HCT116 (cell line): ENCODE measurements at regions not wholly inside any gene's neighbourhood (a gene's known extent, or its start where the extent isn't known, plus 50 kb on each side); places are given as distances from the start of the nearest gene placed in this dataset.

ENCODE experiments used
- ATAC-seq: fragments of 200-7000 bp; cut with Tn5 transposase; 2 replicates; pipeline ENCODE4 v1.9.1; 2020; ENCODE audit warnings: mild to moderate bottlenecking, moderate library complexity
- BruUV-seq: library from RNA; stranded (reverse); fragments of 400-500 nt; replicated peaks from 2 replicates; lab custom pipeline; 2021; lab: Mats Ljungman, UMichigan
- CTCF ChIA-PET: fragments of 300-600 bp; sonication (Branson Sonifier 250); formaldehyde crosslinking; loops from one replicate; lab custom pipeline; 2021; ENCODE audit warnings: antibody characterized with exemption; lab: Charles Lee
- POLR2A ChIA-PET: fragments of 300-600, 350-600 bp; sonication (Branson Sonifier 250); formaldehyde crosslinking; loops from one replicate; lab custom pipeline; 2021; ENCODE audit warnings: antibody characterized with exemption; lab: Charles Lee
- RAD21 ChIA-PET, 2 experiments: fragments of 300-600 bp; sonication (Branson Sonifier 250); formaldehyde crosslinking; loops; one replicate each; lab custom pipeline; 2023; ENCODE audit warnings: low total read pairs in 2 of 2; ENCODE audit not compliant: uncharacterized antibody in 2 of 2, unreplicated experiment in 2 of 2, low non-redundant PET in 1 of 2; lab: Charles Lee
- DNase-seq: peaks from one replicate; pipeline ENCODE4 v3.0.0-alpha.2; 2010; ENCODE audit warnings: low read depth, low spot score
- H2AFZ ChIP-seq: fragments of 200-600 bp; shearing (Covaris generic), sonication (generic); 2 replicates; pipeline ENCODE4 v1.6.1; 2017; ENCODE audit warnings: low read depth, mixed run types, mixed read lengths, antibody characterized with exemption, low read length; ENCODE audit not compliant: poor library complexity, severe bottlenecking
- H3K27ac ChIP-seq: 2 replicates; pipeline ENCODE4 v1.5.1; 2012; ENCODE audit warnings: low read depth, low read length
- H3K27me3 ChIP-seq: fragments of 200-600 bp; sonication (generic); 2 replicates; pipeline ENCODE4 v1.6.1; 2016; ENCODE audit warnings: mixed run types, low read length, mixed read lengths; ENCODE audit not compliant: insufficient read depth
- H3K36me3 ChIP-seq, 2 experiments: fragments of 200-500 bp in 1 of 2; fragments of 200-600 bp in 1 of 2; sonication (Bioruptor generic) in 1 of 2; sonication (generic) in 1 of 2; 2 replicates each; pipeline versions ENCODE4 v1.5.1 to v1.6.1; 2014 to 2016; ENCODE audit warnings: low read length in 2 of 2, inconsistent platforms in 1 of 2, mixed read lengths in 1 of 2, mixed run types in 1 of 2; ENCODE audit not compliant: insufficient read depth in 2 of 2, control insufficient read depth in 1 of 2
- H3K4me1 ChIP-seq, 2 experiments: fragments of 200-600 bp in 1 of 2; sonication (generic) in 1 of 2; 2 replicates each; pipeline versions ENCODE4 v1.5.1 to v1.6.1; 2012 to 2017; ENCODE audit warnings: low read length in 2 of 2, inconsistent platforms in 1 of 2, mild to moderate bottlenecking in 1 of 2, mixed read lengths in 1 of 2, mixed run types in 1 of 2, moderate library complexity in 1 of 2; ENCODE audit not compliant: insufficient read depth in 2 of 2, control insufficient read depth in 1 of 2
- H3K4me2 ChIP-seq: fragments of 200-600 bp; sonication (generic); 2 replicates; pipeline ENCODE4 v1.6.1; 2017; ENCODE audit warnings: mixed run types, low read length, mixed read lengths
- H3K4me3 ChIP-seq, 2 experiments: fragments of 200-600 bp in 1 of 2; sonication (generic) in 1 of 2; replicated peaks in 1 of 2; 2 replicates each; pipeline ENCODE4 v1.5.1; 2011 to 2016; ENCODE audit warnings: low read length in 2 of 2, control low read depth in 1 of 2, low read depth in 1 of 2, mild to moderate bottlenecking in 1 of 2, mixed read lengths in 1 of 2, mixed run types in 1 of 2
- H3K79me2 ChIP-seq: fragments of 200-600 bp; sonication (generic); 2 replicates; pipeline ENCODE4 v1.6.1; 2017; ENCODE audit warnings: mild to moderate bottlenecking, mixed run types, low read length, moderate library complexity, mixed read lengths; ENCODE audit not compliant: insufficient read depth
- H3K9ac ChIP-seq: fragments of 200-600 bp; sonication (generic); 2 replicates; pipeline ENCODE4 v1.6.1; 2016; ENCODE audit warnings: low read length, mixed read lengths
- H3K9me2 ChIP-seq: fragments of 200-600 bp; sonication (generic), shearing (Covaris generic); 2 replicates; pipeline ENCODE4 v1.6.1; 2017; ENCODE audit warnings: mixed run types, mild to moderate bottlenecking, moderate library complexity; ENCODE audit not compliant: insufficient read depth
- H3K9me3 ChIP-seq, 2 experiments: fragments of 200-500 bp in 1 of 2; fragments of 200-600 bp in 1 of 2; sonication (Bioruptor generic) in 1 of 2; sonication (generic) in 1 of 2; 2 replicates each; pipeline ENCODE4 v1.6.1; 2014 to 2017; ENCODE audit warnings: low read length in 2 of 2, mixed read lengths in 2 of 2, inconsistent platforms in 1 of 2, low read depth in 1 of 2, mild to moderate bottlenecking in 1 of 2, mixed run types in 1 of 2, moderate library complexity in 1 of 2; ENCODE audit not compliant: control insufficient read depth in 1 of 2, insufficient read depth in 1 of 2
- H4K20me1 ChIP-seq: fragments of 200-600 bp; sonication (generic), shearing (Covaris generic); 2 replicates; pipeline ENCODE4 v1.6.1; 2017; ENCODE audit warnings: mixed run types, mild to moderate bottlenecking, moderate library complexity; ENCODE audit not compliant: insufficient read depth
- CEBPB ChIP-seq: IDR thresholded peaks from 2 replicates; pipeline ENCODE4 v1.6.1; 2012; ENCODE audit warnings: low read depth
- ELF1 ChIP-seq: IDR thresholded peaks from 2 replicates; pipeline ENCODE4 v1.6.1; 2012; ENCODE audit warnings: low read depth, borderline replicate concordance
- EZH2 ChIP-seq: fragments of 200-600 bp; sonication (generic); IDR thresholded peaks from 2 replicates; pipeline ENCODE4 v1.6.1; 2017; ENCODE audit warnings: antibody characterized with exemption, mixed run types
- POLR2A ChIP-seq: IDR thresholded peaks from 2 replicates; pipeline ENCODE4 v1.7.0; 2011; ENCODE audit warnings: borderline replicate concordance; ENCODE audit not compliant: insufficient read depth, insufficient read length; ENCODE audit errors: extremely low read depth
- POLR2AphosphoS5 ChIP-seq: IDR thresholded peaks from 2 replicates; pipeline ENCODE4 v1.6.1; 2011; ENCODE audit warnings: mild to moderate bottlenecking, low read depth, low read length, moderate library complexity
- YY1 ChIP-seq: IDR thresholded peaks from 2 replicates; pipeline ENCODE4 v1.6.1; 2011; ENCODE audit warnings: low read length, low read depth, moderate library complexity, mild to moderate bottlenecking; ENCODE audit not compliant: insufficient replicate concordance; ENCODE audit errors: extremely low read depth
- ZNF274 ChIP-seq: fragments of 200-500 bp; sonication (Bioruptor generic); IDR thresholded peaks from 2 replicates; pipeline ENCODE4 v1.6.1; 2014; ENCODE audit warnings: mild to moderate bottlenecking, low read depth, low read length, inconsistent platforms
- intact Hi-C: fragments of 100-400 bp; cut with micrococcal nuclease; formaldehyde crosslinking; loops from 2 replicates; pipeline ENCODE4 v1.10.0; 2022
- TF ChIP-seq, protein P1 (sequence below): IDR thresholded peaks from 2 replicates; pipeline ENCODE4 v1.6.1; 2011; ENCODE audit warnings: mild to moderate bottlenecking, low read length, moderate library complexity; ENCODE audit not compliant: insufficient replicate concordance; ENCODE audit errors: extremely low read depth

DNA sequence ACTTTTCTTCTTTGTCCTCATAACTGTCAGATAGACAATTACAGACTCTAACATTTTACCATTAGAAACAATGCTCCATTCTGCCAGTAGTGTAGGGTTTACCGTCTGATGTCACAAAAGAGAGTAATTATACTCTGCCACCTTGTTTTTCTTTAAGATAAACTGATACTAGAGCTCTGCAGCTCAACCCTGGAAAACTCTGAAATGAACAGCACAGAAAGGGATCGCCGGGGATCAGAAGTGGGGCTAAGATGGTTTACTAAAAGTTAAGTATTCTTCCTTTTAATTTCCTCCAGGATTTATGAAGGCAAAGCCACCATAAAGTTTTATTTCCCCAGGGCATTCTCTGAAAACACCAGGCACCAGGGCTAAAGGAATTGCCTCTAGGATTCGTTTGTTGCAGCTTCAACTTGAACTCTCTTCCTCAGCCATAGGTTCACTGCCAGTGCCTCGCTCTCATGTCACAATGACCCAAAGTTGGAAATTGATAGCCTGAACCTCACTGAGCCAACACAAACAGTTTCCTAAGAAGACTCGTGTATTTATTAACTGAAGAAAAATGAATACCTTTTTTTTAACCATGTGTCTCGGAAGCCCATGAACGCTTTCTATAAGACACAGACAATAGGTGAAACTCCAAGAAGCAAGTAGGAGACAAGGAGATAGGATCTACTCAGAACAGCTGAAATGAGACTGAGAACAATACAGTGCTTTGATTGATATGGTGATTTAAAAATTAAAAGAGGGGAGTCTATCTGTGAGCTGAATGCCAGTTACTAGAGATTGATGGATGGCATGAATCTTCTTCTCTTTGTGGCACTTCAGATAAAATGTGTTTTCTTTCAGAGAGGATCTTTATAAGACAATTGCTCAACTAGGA lies 121.5 kb upstream of the SPATS2L start:
- ChIA-PET RAD21 (no interaction called here), CTCF (no interaction called here), POLR2A (no interaction called here)
- TF ChIP-seq YY1: no peak
- H3K4me3 ChIP-seq: no peak overlapping the region
- intact Hi-C loops: no loop called here
- H3K27me3 ChIP-seq: 0 out of 2 replicates have a peak, but pooled peaks cover 6% of the 10 kb centered on the region
- no peak overlapping the region for H3K4me2 ChIP-seq
- H3K79me2 ChIP-seq: no peaks in the 10 kb centered on the region
- no peak overlapping the region for H3K27ac ChIP-seq
- no peak overlapping the region for H2AFZ ChIP-seq
- no peaks in the 10 kb centered on the region for H3K4me1 ChIP-seq
- no peaks in the 10 kb centered on the region for H3K36me3 ChIP-seq
- H3K9ac ChIP-seq: no peak overlapping the region
- H3K9me2 ChIP-seq: no peaks in the 10 kb centered on the region
- DNase-seq (no peak), ATAC-seq (no peak)
- no TSS peak for BruUV-seq
- no peaks in the 10 kb centered on the region for H3K9me3 ChIP-seq
- no peaks in the 10 kb centered on the region for H4K20me1 ChIP-seq

DNA sequence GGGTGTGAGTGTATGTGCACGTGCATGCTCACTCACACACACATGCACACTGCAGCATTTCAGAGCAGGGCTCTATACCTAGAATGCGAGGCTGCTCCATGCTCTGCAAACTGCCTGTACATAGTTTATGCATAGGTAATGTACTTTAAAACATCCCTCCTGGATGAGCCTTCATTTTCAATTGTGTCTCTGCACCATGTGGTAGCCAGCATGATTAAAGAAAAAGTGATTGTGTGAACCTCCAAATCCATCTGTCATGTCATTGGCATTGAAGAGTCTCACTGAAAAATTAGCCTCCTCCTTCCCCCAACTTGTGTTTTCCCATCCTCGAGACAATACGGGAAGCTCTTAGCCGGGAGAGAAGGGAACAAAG lies 120.9 kb upstream of the SPATS2L start:
- no peaks in the 10 kb centered on the region for H3K79me2 ChIP-seq
- no peak overlapping the region for H3K4me3 ChIP-seq
- H3K27ac ChIP-seq: no peak overlapping the region
- ChIA-PET CTCF (no interaction called here), POLR2A (no interaction called here), RAD21 (no interaction called here)
- H3K9me3 ChIP-seq: no peaks in the 10 kb centered on the region
- TF ChIP-seq ELF1 (no peak), POLR2A (no peak), POLR2AphosphoS5 (no peak), ZNF274 (no peak), YY1 (no peak), EZH2 (no peak), CEBPB (no peak)
- TF ChIP-seq, protein P1, sequence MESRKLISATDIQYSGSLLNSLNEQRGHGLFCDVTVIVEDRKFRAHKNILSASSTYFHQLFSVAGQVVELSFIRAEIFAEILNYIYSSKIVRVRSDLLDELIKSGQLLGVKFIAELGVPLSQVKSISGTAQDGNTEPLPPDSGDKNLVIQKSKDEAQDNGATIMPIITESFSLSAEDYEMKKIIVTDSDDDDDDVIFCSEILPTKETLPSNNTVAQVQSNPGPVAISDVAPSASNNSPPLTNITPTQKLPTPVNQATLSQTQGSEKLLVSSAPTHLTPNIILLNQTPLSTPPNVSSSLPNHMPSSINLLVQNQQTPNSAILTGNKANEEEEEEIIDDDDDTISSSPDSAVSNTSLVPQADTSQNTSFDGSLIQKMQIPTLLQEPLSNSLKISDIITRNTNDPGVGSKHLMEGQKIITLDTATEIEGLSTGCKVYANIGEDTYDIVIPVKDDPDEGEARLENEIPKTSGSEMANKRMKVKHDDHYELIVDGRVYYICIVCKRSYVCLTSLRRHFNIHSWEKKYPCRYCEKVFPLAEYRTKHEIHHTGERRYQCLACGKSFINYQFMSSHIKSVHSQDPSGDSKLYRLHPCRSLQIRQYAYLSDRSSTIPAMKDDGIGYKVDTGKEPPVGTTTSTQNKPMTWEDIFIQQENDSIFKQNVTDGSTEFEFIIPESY: no peak
- BruUV-seq: no TSS peak
- no peaks in the 10 kb centered on the region for H4K20me1 ChIP-seq
- 0 out of 2 replicates have a peak, but pooled peaks cover 6% of the 10 kb centered on the region for H3K27me3 ChIP-seq
- H3K9me2 ChIP-seq: no peaks in the 10 kb centered on the region
- H3K9ac ChIP-seq: no peak overlapping the region
- intact Hi-C loops: no loop called here
- no peaks in the 10 kb centered on the region for H3K36me3 ChIP-seq
- no peak overlapping the region for H2AFZ ChIP-seq
- no peaks in the 10 kb centered on the region for H3K4me1 ChIP-seq
- no peak overlapping the region for H3K4me2 ChIP-seq
- DNase-seq (no peak), ATAC-seq (no peak)
